HepG2 (cell line): ENCODE measurements at regions not wholly inside any gene's neighbourhood (a gene's known extent, or its start where the extent isn't known, plus 50 kb on each side); places are given as distances from the start of the nearest gene placed in this dataset.

Source experiments
- ATAC-seq: fragments of 200-7000 bp; cut with Tn5 transposase; 3 replicates; pipeline ENCODE4 v1.9.1; 2020; ENCODE audit warnings: mild to moderate bottlenecking, moderate library complexity
- BruUV-seq: library from RNA; stranded (reverse); fragments of 400-500 nt; replicated peaks from 2 replicates; lab custom pipeline; 2021; lab: Mats Ljungman, UMichigan
- CTCF ChIA-PET: fragments of 300-600 bp; formaldehyde crosslinking; extraction: SDS; loops from one replicate; lab custom pipeline; 2021; ENCODE audit warnings: low total read pairs, inconsistent platforms, low intra/inter-chr PET ratio; lab: Yijun Ruan, JAX
- POLR2A ChIA-PET: fragments of 350-600 bp; sonication (Branson Sonifier 250); formaldehyde crosslinking; loops from one replicate; lab custom pipeline; 2020; ENCODE audit warnings: antibody characterized with exemption, inconsistent platforms; lab: Yijun Ruan, JAX
- DNase-seq: peaks from one replicate; pipeline ENCODE4 v3.0.0-alpha.2; 2015; ENCODE audit warnings: low spot score
- FAIRE-seq: peaks from 3 replicates; lab custom pipeline; 2011; peaks lifted over from hg19 to GRCh38; lab: Jason Lieb, UNC
- H2AFZ ChIP-seq: one replicate; pipeline ENCODE4 v1.6.1; 2011; ENCODE audit warnings: low read length, inconsistent platforms
- H3K27ac ChIP-seq: fragments of 300-600 bp; 3 replicates; pipeline ENCODE4 v1.8.0; 2011; ENCODE audit warnings: mixed run types, mild to moderate bottlenecking, mixed read lengths, low read length, inconsistent platforms; ENCODE audit not compliant: insufficient read depth; ENCODE audit errors: extremely low read length
- H3K27me3 ChIP-seq, 2 experiments: fragments of 200-600 bp in 1 of 2; 2 replicates in 1 of 2; 3 replicates in 1 of 2; pipeline versions ENCODE4 v1.6.0 to v1.8.0; 2011; ENCODE audit warnings: low read length in 2 of 2, mild to moderate bottlenecking in 2 of 2, moderate library complexity in 2 of 2, inconsistent platforms in 1 of 2; ENCODE audit not compliant: insufficient read depth in 2 of 2, control insufficient read depth in 1 of 2
- H3K36me3 ChIP-seq, 2 experiments: fragments of 200-600 bp in 1 of 2; replicated peaks in 1 of 2; 2 replicates in 1 of 2; 3 replicates in 1 of 2; pipeline versions ENCODE4 v1.5.1 to v1.8.0; 2011; ENCODE audit warnings: low read length in 2 of 2, inconsistent platforms in 1 of 2; ENCODE audit not compliant: insufficient read depth in 2 of 2, control insufficient read depth in 1 of 2
- H3K4me1 ChIP-seq: 2 replicates; pipeline ENCODE4 v1.5.1; 2012; ENCODE audit warnings: low read length, inconsistent platforms; ENCODE audit not compliant: insufficient read depth
- H3K4me2 ChIP-seq: 2 replicates; pipeline ENCODE4 v1.6.0; 2011; ENCODE audit warnings: low read depth, low read length, inconsistent platforms
- H3K4me3 ChIP-seq, 3 experiments: fragments of 200-600 bp in 1 of 3; sonication (generic), shearing (Covaris generic) in 1 of 3; replicated peaks in 1 of 3; 2 replicates each; pipeline ENCODE4 v1.5.1; 2011 to 2016; ENCODE audit warnings: low read length in 3 of 3, inconsistent platforms in 2 of 3, low read depth in 2 of 3, mild to moderate bottlenecking in 2 of 3, control low read depth in 1 of 3, mixed read lengths in 1 of 3; ENCODE audit not compliant: insufficient read depth in 1 of 3
- H3K79me2 ChIP-seq: one replicate; pipeline ENCODE4 v1.6.1; 2011; ENCODE audit warnings: low read length, inconsistent platforms; ENCODE audit not compliant: insufficient read depth
- H3K9ac ChIP-seq: 2 replicates; pipeline ENCODE4 v1.6.0; 2011; ENCODE audit warnings: mild to moderate bottlenecking, low read depth, low read length, inconsistent platforms; ENCODE audit not compliant: insufficient read depth
- H3K9me3 ChIP-seq: 2 replicates; pipeline ENCODE4 v1.5.1; 2012; ENCODE audit warnings: mild to moderate bottlenecking, low read length
- H4K20me1 ChIP-seq: 2 replicates; pipeline ENCODE4 v1.6.0; 2011; ENCODE audit warnings: inconsistent platforms, mild to moderate bottlenecking, low read length, moderate library complexity; ENCODE audit not compliant: insufficient read depth
- BRD4 ChIP-seq: sonication (generic); formaldehyde crosslinking; IDR thresholded peaks from 2 replicates; pipeline ENCODE4 v1.4.0; 2020; ENCODE audit warnings: missing genetic modification reagents
- FOXC1 ChIP-seq: sonication (generic); formaldehyde crosslinking; IDR thresholded peaks from 2 replicates; pipeline ENCODE4 v1.8.0; 2022; ENCODE audit warnings: mild to moderate bottlenecking, missing genetic modification reagents, borderline replicate concordance
- FOXP4 ChIP-seq: sonication (generic); formaldehyde crosslinking; IDR thresholded peaks from 2 replicates; pipeline ENCODE4 v1.4.0; 2020; ENCODE audit warnings: missing genetic modification reagents
- WGBS: methylation state at CpG from one replicate; pipeline ENCODE4 v1.1.6; 2017; ENCODE audit warnings: low lambda C conversion rate; 5-methylcytosine and 5-hydroxymethylcytosine counted together
- in situ Hi-C: cut with HindIII; loops from 2 replicates; pipeline ENCODE4 v1.10.0; 2017; ENCODE audit warnings: low pct_unique_long_range_greater_than_20kb; ENCODE audit not compliant: extremely low pct_ligation_motif_present
- intact Hi-C: fragments of 100-400 bp; cut with micrococcal nuclease; formaldehyde crosslinking; loops from one replicate; pipeline ENCODE4 v1.10.0; 2022; ENCODE audit not compliant: unreplicated experiment

- TF ChIP-seq FOXC1 (CRISPR knock-in tag) = no peak
Measured at GRCh38 chr12:115374480-115375185, 690.7 kb upstream of the TBX3 start (continued).

- BruUV-seq = no TSS peak
- Histone ChIP-seq H2AFZ (no peak overlapping the region), H3K9me3 (no peaks in the 10 kb centered on the region), H3K79me2 (no peaks in the 10 kb centered on the region), H3K27me3 (peaks cover 0 to 8% of the 10 kb centered on the region in 2 experiments; a peak in 2 of 5 replicates), H3K9ac (no peak overlapping the region), H3K4me3 (no peak overlapping the region), H3K36me3 (no peaks in the 10 kb centered on the region), H3K27ac (no peak overlapping the region), H3K4me2 (no peak overlapping the region), H3K4me1 (peaks cover 33% of the 10 kb centered on the region), H4K20me1 (no peaks in the 10 kb centered on the region)
- ChIA-PET POLR2A (no interaction called here), CTCF (no interaction called here)
- in situ Hi-C loops (no loop called here), intact Hi-C loops (no loop called here)
- ATAC-seq (no peak), FAIRE-seq (no peak), DNase-seq (no peak)
- 39% methylated on average over 4 of the region's 4 CpGs for WGBS
- no peak for TF ChIP-seq BRD4 (CRISPR knock-in tag)
Measured at GRCh38 chr12:115371711-115372110, 687.7 kb upstream of the TBX3 start.

GRCh38 chr12:115370650-115371049 lies 686.7 kb upstream of the TBX3 start:
- WGBS = 34% methylated on average over 6 of the region's 6 CpGs
- no TSS peak for BruUV-seq
- CTCF ChIA-PET = no interaction called here
- TF ChIP-seq FOXP4 (no peak), FOXC1 (CRISPR knock-in tag) (no peak)
- TF ChIP-seq, all 625 proteins: peak for 0
- Histone ChIP-seq H3K9me3 (no peaks in the 10 kb centered on the region), H3K4me1 (peaks cover 37% of the 10 kb centered on the region), H3K27me3 (peaks cover 0 to 8% of the 10 kb centered on the region in 2 experiments; a peak in 2 of 5 replicates), H3K9ac (no peak overlapping the region), H3K36me3 (no peaks in the 10 kb centered on the region), H3K27ac (no peak overlapping the region), H3K4me2 (no peak overlapping the region), H3K79me2 (no peaks in the 10 kb centered on the region), H4K20me1 (no peaks in the 10 kb centered on the region), H2AFZ (no peak overlapping the region), H3K4me3 (no peak overlapping the region)
- ATAC-seq = no peak
- intact Hi-C loops (no loop called here), in situ Hi-C loops (no loop called here)
- no peak for DNase-seq
- FAIRE-seq = no peak
- POLR2A ChIA-PET = no interaction called here
